Activated T-helper 1 cell treated with anti-CD3 and anti-CD28 coated beads, Interleukin-12 subunit alpha, Interleukin-12 subunit beta, Interleukin-2, Interleukin-4 antibody, amounts not matched to agents 30 ng/mL and 10 ng/mL and 1 ng/mL, durations not matched to agents 14 hours and 24 hours and 36 hours (primary cell): ENCODE measurements at regions not wholly inside any gene's neighbourhood (a gene's known extent, or its start where the extent isn't known, plus 50 kb on each side); places are given as distances from the start of the nearest gene placed in this dataset.
"Not testable (repeated sequence)": the region's sequence is repeated elsewhere in the genome, so short reads cannot be mapped to it uniquely, and the experiment has no call there.

Experiments used
- DNase-seq: peaks from one replicate; pipeline ENCODE4 v3.0.0; 2021; ENCODE audit warnings: low spot score
- H3K27ac Mint-ChIP-seq: one replicate; pipeline ENCODE4 v1.8.0; 2021; ENCODE audit warnings: mild to moderate bottlenecking, mixed read lengths
- H3K27me3 Mint-ChIP-seq: one replicate; pipeline ENCODE4 v1.8.0; 2022; ENCODE audit warnings: mild to moderate bottlenecking, moderate library complexity, mixed read lengths; ENCODE audit not compliant: insufficient read depth
- H3K36me3 Mint-ChIP-seq: one replicate; pipeline ENCODE4 v1.8.0; 2021; ENCODE audit warnings: low read depth, mixed read lengths
- H3K4me1 Mint-ChIP-seq: one replicate; pipeline ENCODE4 v1.8.0; 2021; ENCODE audit warnings: low read depth, mixed read lengths
- H3K4me3 Mint-ChIP-seq: one replicate; pipeline ENCODE4 v1.8.0; 2021; ENCODE audit warnings: mild to moderate bottlenecking, moderate library complexity, mixed read lengths
- H3K9me3 Mint-ChIP-seq: one replicate; pipeline ENCODE4 v1.8.0; 2021; ENCODE audit warnings: mixed read lengths
- intact Hi-C: fragments of 100-400 bp; cut with micrococcal nuclease; formaldehyde crosslinking; loops from one replicate; pipeline ENCODE4 v1.15.1; 2024

- Mint-ChIP-seq H3K4me3 (no peak overlapping the region), H3K9me3 (peaks cover 28% of the 10 kb centered on the region), H3K4me1 (no peaks in the 10 kb centered on the region), H3K27ac (no peak overlapping the region), H3K36me3 (no peaks in the 10 kb centered on the region), H3K27me3 (no peaks in the 10 kb centered on the region)
- intact Hi-C loops = no loop called here
- DNase-seq = no peak
These were observed 125.0 kb upstream of the FOXK1 start for GRCh38 chr7:4556868-4557793.

- Mint-ChIP-seq H3K36me3 (no peaks in the 10 kb centered on the region), H3K27ac (no peak overlapping the region), H3K4me3 (no peak overlapping the region), H3K4me1 (no peaks in the 10 kb centered on the region), H3K9me3 (no peaks in the 10 kb centered on the region), H3K27me3 (peaks cover 2% of the 10 kb centered on the region)
- intact Hi-C loops = no loop called here
- no peak for DNase-seq
These were observed 120.3 kb upstream of the FOXK1 start for GRCh38 chr7:4561795-4562194.

DNA sequence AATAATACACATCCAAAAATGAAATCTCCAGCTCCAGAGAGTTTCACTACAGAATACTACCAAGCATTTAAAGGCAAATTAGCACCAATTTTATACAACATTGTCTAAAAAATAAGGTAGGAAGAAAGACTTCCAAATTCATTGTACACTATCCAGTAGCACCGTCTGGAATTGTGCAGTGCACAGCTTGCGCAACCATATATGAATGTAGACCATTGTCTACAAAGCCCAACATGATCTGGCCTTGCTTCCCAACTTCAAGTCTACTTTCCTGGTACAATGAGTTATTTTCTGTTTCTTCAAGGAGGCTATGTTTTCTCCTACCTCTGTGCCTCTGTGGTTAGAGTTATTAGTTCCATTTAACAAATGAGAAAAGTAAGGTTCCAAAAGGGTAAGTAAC, 115.4 kb upstream of the FOXK1 start:
- H3K36me3 Mint-ChIP-seq = no peaks in the 10 kb centered on the region
- no peak overlapping the region for H3K4me3 Mint-ChIP-seq
- DNase-seq = no peak
- H3K4me1 Mint-ChIP-seq = no peaks in the 10 kb centered on the region
- H3K27ac Mint-ChIP-seq = no peak overlapping the region
- peaks cover 3% of the 10 kb centered on the region for H3K27me3 Mint-ChIP-seq
- intact Hi-C loops = no loop called here
- no peaks in the 10 kb centered on the region for H3K9me3 Mint-ChIP-seq

GRCh38 chr7:4574851-4575250, 107.2 kb upstream of the FOXK1 start:
- intact Hi-C loops = no loop called here
- no peaks in the 10 kb centered on the region for H3K4me1 Mint-ChIP-seq

DNA sequence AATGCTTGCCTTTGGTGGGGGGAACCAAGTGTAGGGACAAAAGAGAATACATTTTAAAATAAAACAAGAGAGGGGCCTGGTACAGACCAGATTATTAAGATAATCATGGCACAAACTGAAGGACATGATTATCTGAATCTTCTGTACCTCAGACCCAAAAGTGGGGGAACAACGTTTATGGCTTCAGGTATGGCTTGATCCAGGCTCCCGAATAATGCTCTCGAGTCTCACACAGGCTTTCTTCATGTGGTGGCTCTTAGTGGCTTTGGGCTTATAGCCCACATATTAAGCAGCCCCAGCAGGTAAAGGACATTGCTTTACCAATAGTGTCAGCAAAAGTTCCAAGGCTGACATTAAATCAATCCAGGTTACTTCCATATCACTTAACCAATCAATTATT, 106.8 kb upstream of the FOXK1 start:
- intact Hi-C loops = no loop called here
- Mint-ChIP-seq H3K27ac (no peak overlapping the region), H3K4me3 (no peak overlapping the region), H3K4me1 (no peaks in the 10 kb centered on the region), H3K9me3 (peaks cover 11% of the 10 kb centered on the region), H3K27me3 (no peaks in the 10 kb centered on the region), H3K36me3 (no peaks in the 10 kb centered on the region)
- DNase-seq = no peak

More at GRCh38 chr7:4574851-4575250, 107.2 kb upstream of the FOXK1 start:
- no peaks in the 10 kb centered on the region for H3K36me3 Mint-ChIP-seq
- no peaks in the 10 kb centered on the region for H3K27me3 Mint-ChIP-seq
- no peak overlapping the region for H3K27ac Mint-ChIP-seq
- H3K4me3 Mint-ChIP-seq = no peak overlapping the region
- peaks cover 11% of the 10 kb centered on the region for H3K9me3 Mint-ChIP-seq
- DNase-seq = no peak

GRCh38 chr7:4602905-4603842, 78.9 kb upstream of the FOXK1 start:
- no peaks in the 10 kb centered on the region for H3K36me3 Mint-ChIP-seq
- intact Hi-C loops = no loop called here
- no peak overlapping the region for H3K27ac Mint-ChIP-seq
- no peak for DNase-seq
- no peak overlapping the region for H3K4me3 Mint-ChIP-seq
- H3K4me1 Mint-ChIP-seq = no peaks in the 10 kb centered on the region
- H3K27me3 Mint-ChIP-seq = no peaks in the 10 kb centered on the region
- H3K9me3 Mint-ChIP-seq = no peaks in the 10 kb centered on the region

GRCh38 chr7:4603843-4604231, 78.3 kb upstream of the FOXK1 start:
- no peak overlapping the region for H3K4me3 Mint-ChIP-seq
- no peak overlapping the region for H3K27ac Mint-ChIP-seq
- intact Hi-C loops = no loop called here
- H3K36me3 Mint-ChIP-seq = no peaks in the 10 kb centered on the region
- no peak for DNase-seq
- no peaks in the 10 kb centered on the region for H3K27me3 Mint-ChIP-seq
- no peaks in the 10 kb centered on the region for H3K4me1 Mint-ChIP-seq
- no peaks in the 10 kb centered on the region for H3K9me3 Mint-ChIP-seq

- Mint-ChIP-seq H3K36me3 (no peaks in the 10 kb centered on the region), H3K4me1 (no peaks in the 10 kb centered on the region), H3K27ac (no peak overlapping the region), H3K9me3 (no peaks in the 10 kb centered on the region), H3K4me3 (no peak overlapping the region), H3K27me3 (no peaks in the 10 kb centered on the region)
- DNase-seq = no peak
- intact Hi-C loops = no loop called here
These were observed 77.6 kb upstream of the FOXK1 start for GRCh38 chr7:4604456-4604940.

DNA sequence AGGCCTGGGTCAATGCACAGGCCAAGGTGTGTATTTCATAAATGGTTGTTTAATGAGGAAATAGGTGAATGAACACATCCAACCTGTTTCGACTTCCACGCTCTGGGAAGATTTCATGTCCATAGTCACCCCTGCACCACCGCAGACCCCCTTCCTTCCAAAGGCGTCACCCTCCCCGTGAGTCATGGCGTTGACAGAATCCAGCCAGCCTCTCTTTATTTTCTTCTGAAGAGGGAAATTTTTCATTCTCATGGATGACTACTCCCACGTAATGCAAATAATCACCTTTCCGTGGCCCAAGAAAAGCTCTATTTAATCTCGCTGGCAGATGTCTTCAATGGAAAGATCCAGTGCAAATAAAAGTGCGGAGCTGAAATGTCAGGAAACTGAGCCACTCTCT, 75.3 kb upstream of the FOXK1 start:
- Mint-ChIP-seq H3K4me3 (no peak overlapping the region), H3K9me3 (no peaks in the 10 kb centered on the region), H3K4me1 (peaks cover 5% of the 10 kb centered on the region), H3K27me3 (no peaks in the 10 kb centered on the region), H3K36me3 (no peaks in the 10 kb centered on the region), H3K27ac (no peak overlapping the region)
- intact Hi-C loops = no loop called here
- DNase-seq = no peak

DNA sequence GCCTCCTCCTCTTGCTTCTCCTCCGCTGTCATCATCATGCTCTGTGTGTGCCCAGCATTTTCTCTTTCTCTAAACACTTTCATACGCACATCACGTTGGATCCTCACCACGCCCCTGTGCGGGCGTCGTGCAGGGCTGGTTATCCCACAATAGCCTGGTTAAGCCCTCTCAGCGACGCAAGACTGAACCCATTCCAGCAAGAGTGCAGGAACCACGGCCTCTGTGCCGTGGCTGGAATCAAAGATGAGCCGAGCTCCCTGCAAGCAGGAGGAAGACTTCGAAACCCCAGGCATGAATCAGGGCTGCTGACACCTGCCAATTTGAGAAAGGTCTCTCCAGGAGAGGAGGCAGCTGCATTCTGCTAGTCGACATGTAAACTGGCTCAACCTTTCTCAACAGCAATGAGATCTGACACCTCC, 74.8 kb upstream of the FOXK1 start:
- intact Hi-C loops = no loop called here
- no peaks in the 10 kb centered on the region for H3K27me3 Mint-ChIP-seq
- H3K9me3 Mint-ChIP-seq = no peaks in the 10 kb centered on the region
- H3K4me3 Mint-ChIP-seq = no peak overlapping the region
- no peaks in the 10 kb centered on the region for H3K36me3 Mint-ChIP-seq
- no peak for DNase-seq
- peaks cover 5% of the 10 kb centered on the region for H3K4me1 Mint-ChIP-seq
- H3K27ac Mint-ChIP-seq = no peak overlapping the region

- DNase-seq, H3K27me3 Mint-ChIP-seq, H3K4me3 Mint-ChIP-seq, H3K27ac Mint-ChIP-seq, H3K36me3 Mint-ChIP-seq, H3K9me3 Mint-ChIP-seq, intact Hi-C loops: not testable (repeated sequence)
- H3K4me1 Mint-ChIP-seq = peaks cover 17% of the 10 kb centered on the region
These were observed 72.5 kb upstream of the FOXK1 start for GRCh38 chr7:4609576-4609975.

GRCh38 chr7:4610768-4611467, 71.2 kb upstream of the FOXK1 start:
- H3K4me1 Mint-ChIP-seq = peaks cover 17% of the 10 kb centered on the region
- H3K9me3 Mint-ChIP-seq = no peaks in the 10 kb centered on the region
- no peaks in the 10 kb centered on the region for H3K27me3 Mint-ChIP-seq
- H3K4me3 Mint-ChIP-seq = no peak overlapping the region
- intact Hi-C loops = loop anchor here (1.0 to 10.0 kb wide), 5 partner anchors 32 to 474 kb away; partner anchors contain the start of gene RADIL
- peak; percentile 40 for DNase-seq
- no peaks in the 10 kb centered on the region for H3K36me3 Mint-ChIP-seq
- H3K27ac Mint-ChIP-seq = no peak overlapping the region
